Breast epithelium (tissue), 3 donors: ENCODE measurements at regions not wholly inside any gene's neighbourhood (a gene's known extent, or its start where the extent isn't known, plus 50 kb on each side); places are given as distances from the start of the nearest gene placed in this dataset.

Experiments
- POLR2A ChIP-seq: fragments of 450-650 bp; IDR thresholded peaks from one replicate; pipeline ENCODE4 v1.6.1; 2016; ENCODE audit warnings: antibody characterized with exemption, mild to moderate bottlenecking, moderate library complexity
- POLR2AphosphoS5 ChIP-seq, 3 donors: sonication (generic); formaldehyde crosslinking; IDR thresholded peaks; one replicate each; pipeline ENCODE4 v1.6.1; 2017; ENCODE audit warnings: antibody characterized with exemption in 3 of 3
- TF ChIP-seq, protein P1 (sequence below), 3 donors: fragments of 450-650 bp; IDR thresholded peaks; one replicate each; pipeline ENCODE4 v1.5.1; 2016 to 2017; ENCODE audit warnings: antibody characterized with exemption in 3 of 3, mild to moderate bottlenecking in 3 of 3, moderate library complexity in 3 of 3

DNA sequence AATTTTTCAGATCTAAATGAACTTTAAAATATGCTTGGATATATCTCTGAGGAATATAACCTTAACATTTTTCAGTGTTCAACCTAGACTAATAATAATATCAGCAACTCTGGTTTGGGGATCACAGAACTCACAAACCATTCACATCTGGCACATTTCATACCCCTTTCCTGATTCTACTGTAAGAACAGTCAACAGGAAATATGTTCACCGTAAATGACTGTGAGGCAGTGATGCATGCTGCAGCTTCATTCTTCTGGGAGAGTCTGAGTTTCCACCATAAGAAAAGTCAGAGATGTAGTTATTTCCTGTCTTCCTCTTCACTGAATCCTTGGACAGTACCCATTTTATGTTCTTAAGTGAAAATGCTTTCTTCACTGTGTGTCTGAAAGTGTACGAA is 134.2 kb upstream of the IFNGR1 start:
- TF ChIP-seq, protein P1, sequence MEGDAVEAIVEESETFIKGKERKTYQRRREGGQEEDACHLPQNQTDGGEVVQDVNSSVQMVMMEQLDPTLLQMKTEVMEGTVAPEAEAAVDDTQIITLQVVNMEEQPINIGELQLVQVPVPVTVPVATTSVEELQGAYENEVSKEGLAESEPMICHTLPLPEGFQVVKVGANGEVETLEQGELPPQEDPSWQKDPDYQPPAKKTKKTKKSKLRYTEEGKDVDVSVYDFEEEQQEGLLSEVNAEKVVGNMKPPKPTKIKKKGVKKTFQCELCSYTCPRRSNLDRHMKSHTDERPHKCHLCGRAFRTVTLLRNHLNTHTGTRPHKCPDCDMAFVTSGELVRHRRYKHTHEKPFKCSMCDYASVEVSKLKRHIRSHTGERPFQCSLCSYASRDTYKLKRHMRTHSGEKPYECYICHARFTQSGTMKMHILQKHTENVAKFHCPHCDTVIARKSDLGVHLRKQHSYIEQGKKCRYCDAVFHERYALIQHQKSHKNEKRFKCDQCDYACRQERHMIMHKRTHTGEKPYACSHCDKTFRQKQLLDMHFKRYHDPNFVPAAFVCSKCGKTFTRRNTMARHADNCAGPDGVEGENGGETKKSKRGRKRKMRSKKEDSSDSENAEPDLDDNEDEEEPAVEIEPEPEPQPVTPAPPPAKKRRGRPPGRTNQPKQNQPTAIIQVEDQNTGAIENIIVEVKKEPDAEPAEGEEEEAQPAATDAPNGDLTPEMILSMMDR (IDR thresholded peaks at IDR 0.05), result no peak
- TF ChIP-seq POLR2A (no peak), POLR2AphosphoS5 (IDR thresholded peaks at IDR 0.05) (no peak)
